ENCODE measurements at regions not wholly inside any gene's neighbourhood (a gene's known extent, or its start where the extent isn't known, plus 50 kb on each side); places are given as distances from the start of the nearest gene placed in this dataset.

DNA sequence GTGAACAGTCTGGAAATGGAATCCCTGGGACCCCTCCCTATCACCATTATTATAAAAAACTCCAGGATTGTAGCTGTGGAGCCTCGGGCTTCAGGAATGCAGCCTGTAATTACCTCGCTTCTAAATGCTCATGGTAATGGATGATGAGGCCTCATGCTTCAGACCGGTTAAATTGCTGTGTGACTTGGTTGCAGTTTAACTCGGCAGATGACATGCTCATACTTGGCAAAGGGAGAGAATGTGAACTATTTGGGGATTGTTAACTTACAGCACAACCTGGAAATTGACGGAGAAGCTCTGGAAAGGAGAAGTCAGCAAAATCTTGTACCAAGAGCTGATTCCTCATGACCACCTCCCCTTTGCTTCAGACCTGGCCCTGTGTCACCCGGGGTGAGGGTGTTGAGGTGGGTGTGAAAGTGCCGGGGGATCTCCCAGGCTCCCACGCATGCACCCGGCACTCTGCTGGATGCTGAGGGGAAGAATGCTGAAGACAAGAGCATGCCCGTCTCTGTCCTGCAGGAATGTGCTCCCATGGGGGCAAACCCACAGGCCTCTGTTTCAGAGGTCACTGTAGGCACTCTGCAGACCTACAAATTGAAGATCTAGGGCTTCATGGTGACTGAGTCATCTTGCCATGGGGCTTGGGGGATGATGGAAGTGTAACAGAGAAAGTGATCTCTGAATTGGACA is 364.8 kb downstream of the RPS6KC1 start:
- Mint-ChIP-seq H3K9me3 (ENCODE audit: insufficient read depth) (no peaks in the 10 kb centered on the region), H3K4me1 (no peaks in the 10 kb centered on the region), H3K4me3 (no peak overlapping the region), H3K27me3 (no peaks in the 10 kb centered on the region), H3K27ac (no peak overlapping the region)
- Histone ChIP-seq H3K4me3 (ENCODE audit: control extremely low read depth in 1 of 5, extremely low read depth in 1 of 5, insufficient read depth in 1 of 5, low read depth in 2 of 5, low read length in 4 of 5) (no peak overlapping the region), H3K9ac (ENCODE audit: low read length) (no peak overlapping the region), H3K79me2 (ENCODE audit: control insufficient read depth, insufficient read depth, low read length) (no peaks in the 10 kb centered on the region), H3K9me3 (ENCODE audit: control extremely low read depth in 1 of 3, control insufficient read depth in 2 of 3, insufficient read depth in 1 of 3, low read length in 2 of 3) (peaks cover 0 to 21% (median 0%) of the 10 kb centered on the region in 3 donors), H3K4me1 (ENCODE audit: control insufficient read depth in 2 of 2, insufficient read depth in 2 of 2, low read length in 2 of 2) (no peaks in the 10 kb centered on the region), H3K27me3 (replicated peaks in 1 of 4; ENCODE audit: control extremely low read depth in 1 of 4, control insufficient read depth in 3 of 4, insufficient read depth in 4 of 4, low read length in 3 of 4) (no peaks in the 10 kb centered on the region), H3K36me3 (replicated peaks in 1 of 2; ENCODE audit: control extremely low read depth in 1 of 2, control insufficient read depth in 1 of 2, extremely low read depth in 1 of 2, insufficient read depth in 2 of 2, low read length in 1 of 2) (no peaks in the 10 kb centered on the region), H3K27ac (ENCODE audit: low read length in 2 of 2) (no peak overlapping the region), H3K4me2 (replicated peaks; ENCODE audit: low read depth, low read length, poor library complexity, severe bottlenecking) (no peak overlapping the region), H4K20me1 (ENCODE audit: control insufficient read depth, insufficient read depth, low read length, poor library complexity, severe bottlenecking) (no peaks in the 10 kb centered on the region), H2AFZ (ENCODE audit: insufficient read depth, low read depth, low read length, poor library complexity, severe bottlenecking) (no peak overlapping the region)
- intact Hi-C loops (cut with micrococcal nuclease): no loop called here
- 77% methylated on average over 7 of the region's 10 CpGs for WGBS (ENCODE audit: insufficient coverage)
- ChIA-PET CTCF (no interaction called here), POLR2A (no interaction called here)
- no peak for ATAC-seq (ENCODE audit: low read depth)
- TF ChIP-seq, protein P1, sequence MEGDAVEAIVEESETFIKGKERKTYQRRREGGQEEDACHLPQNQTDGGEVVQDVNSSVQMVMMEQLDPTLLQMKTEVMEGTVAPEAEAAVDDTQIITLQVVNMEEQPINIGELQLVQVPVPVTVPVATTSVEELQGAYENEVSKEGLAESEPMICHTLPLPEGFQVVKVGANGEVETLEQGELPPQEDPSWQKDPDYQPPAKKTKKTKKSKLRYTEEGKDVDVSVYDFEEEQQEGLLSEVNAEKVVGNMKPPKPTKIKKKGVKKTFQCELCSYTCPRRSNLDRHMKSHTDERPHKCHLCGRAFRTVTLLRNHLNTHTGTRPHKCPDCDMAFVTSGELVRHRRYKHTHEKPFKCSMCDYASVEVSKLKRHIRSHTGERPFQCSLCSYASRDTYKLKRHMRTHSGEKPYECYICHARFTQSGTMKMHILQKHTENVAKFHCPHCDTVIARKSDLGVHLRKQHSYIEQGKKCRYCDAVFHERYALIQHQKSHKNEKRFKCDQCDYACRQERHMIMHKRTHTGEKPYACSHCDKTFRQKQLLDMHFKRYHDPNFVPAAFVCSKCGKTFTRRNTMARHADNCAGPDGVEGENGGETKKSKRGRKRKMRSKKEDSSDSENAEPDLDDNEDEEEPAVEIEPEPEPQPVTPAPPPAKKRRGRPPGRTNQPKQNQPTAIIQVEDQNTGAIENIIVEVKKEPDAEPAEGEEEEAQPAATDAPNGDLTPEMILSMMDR (IDR thresholded peaks at IDR 0.05): no peak
- no peak for TF ChIP-seq EZH2 (IDR thresholded peaks at IDR 0.05; ENCODE audit: borderline replicate concordance, insufficient read depth, low read depth, low read length, poor library complexity, severe bottlenecking)
- no peak for DNase-seq

DNA sequence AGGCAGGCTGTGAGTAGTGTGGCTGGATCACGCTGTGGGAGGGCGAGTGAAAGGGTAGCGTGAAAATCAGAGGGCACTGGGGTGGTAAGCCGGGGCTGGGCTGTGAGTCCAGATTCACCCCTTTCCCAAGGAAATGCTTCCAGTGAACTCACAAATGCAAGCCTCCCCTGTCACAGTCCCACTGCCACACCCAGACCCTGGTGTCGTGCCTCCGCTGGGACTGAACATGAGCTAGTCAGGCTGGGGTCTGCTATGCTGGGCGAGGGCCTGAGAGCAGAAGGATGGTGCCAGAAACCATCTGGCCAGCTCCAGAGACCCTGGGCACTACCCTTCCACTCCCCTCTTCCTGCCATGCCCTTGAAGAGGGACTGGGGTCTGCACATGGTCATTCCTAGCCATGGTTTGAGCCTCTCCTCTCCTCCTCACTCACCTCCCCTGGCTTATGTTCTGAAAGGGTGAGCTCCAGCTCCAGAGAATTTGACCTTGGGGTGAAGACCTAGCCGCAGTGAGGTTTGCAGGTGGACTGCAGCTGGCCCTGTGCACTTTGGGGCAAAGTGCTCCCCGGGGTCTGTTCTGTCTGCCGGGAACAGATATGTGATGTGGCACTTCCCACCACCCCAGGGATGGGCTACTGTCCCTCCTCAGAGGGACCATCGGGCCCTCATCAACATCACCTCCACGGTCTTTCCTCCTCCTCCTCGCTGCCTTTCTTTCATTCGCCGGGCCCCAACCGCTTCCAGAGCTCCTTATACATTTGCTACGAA is 365.6 kb downstream of the RPS6KC1 start:
- no peak for DNase-seq
- H3K9me3 ChIP-seq (ENCODE audit: control extremely low read depth in 1 of 3, control insufficient read depth in 2 of 3, insufficient read depth in 1 of 3, low read length in 2 of 3): peaks cover 0 to 21% (median 0%) of the 10 kb centered on the region in 3 donors
- no peak overlapping the region for H3K9ac ChIP-seq (ENCODE audit: low read length)
- no peak overlapping the region for H3K4me3 ChIP-seq (ENCODE audit: control extremely low read depth in 1 of 5, extremely low read depth in 1 of 5, insufficient read depth in 1 of 5, low read depth in 2 of 5, low read length in 4 of 5)
- H2AFZ ChIP-seq (ENCODE audit: insufficient read depth, low read depth, low read length, poor library complexity, severe bottlenecking): no peak overlapping the region
- 95% methylated on average over 14 of the region's 17 CpGs for WGBS (ENCODE audit: insufficient coverage)
- Mint-ChIP-seq H3K9me3 (ENCODE audit: insufficient read depth) (no peaks in the 10 kb centered on the region), H3K4me3 (no peak overlapping the region), H3K4me1 (no peaks in the 10 kb centered on the region), H3K27ac (no peak overlapping the region), H3K27me3 (no peaks in the 10 kb centered on the region)
- no peaks in the 10 kb centered on the region for H3K36me3 ChIP-seq (replicated peaks in 1 of 2; ENCODE audit: control extremely low read depth in 1 of 2, control insufficient read depth in 1 of 2, extremely low read depth in 1 of 2, insufficient read depth in 2 of 2, low read length in 1 of 2)
- ChIA-PET CTCF (no interaction called here), POLR2A (no interaction called here)
- H3K79me2 ChIP-seq (ENCODE audit: control insufficient read depth, insufficient read depth, low read length): no peaks in the 10 kb centered on the region
- no peak overlapping the region for H3K4me2 ChIP-seq (replicated peaks; ENCODE audit: low read depth, low read length, poor library complexity, severe bottlenecking)
- ATAC-seq (ENCODE audit: low read depth): no peak
- H3K4me1 ChIP-seq (ENCODE audit: control insufficient read depth in 2 of 2, insufficient read depth in 2 of 2, low read length in 2 of 2): no peaks in the 10 kb centered on the region
- TF ChIP-seq EZH2 (IDR thresholded peaks at IDR 0.05; ENCODE audit: borderline replicate concordance, insufficient read depth, low read depth, low read length, poor library complexity, severe bottlenecking): no peak
- TF ChIP-seq, protein P1 (IDR thresholded peaks at IDR 0.05): no peak
- H3K27me3 ChIP-seq (replicated peaks in 1 of 4; ENCODE audit: control extremely low read depth in 1 of 4, control insufficient read depth in 3 of 4, insufficient read depth in 4 of 4, low read length in 3 of 4): no peaks in the 10 kb centered on the region
- intact Hi-C loops (cut with micrococcal nuclease): no loop called here
- no peak overlapping the region for H3K27ac ChIP-seq (ENCODE audit: low read length in 2 of 2)
- H4K20me1 ChIP-seq (ENCODE audit: control insufficient read depth, insufficient read depth, low read length, poor library complexity, severe bottlenecking): no peaks in the 10 kb centered on the region

Data from B cell (primary cell).